ENCODE measurements at regions not wholly inside any gene's neighbourhood (a gene's known extent, or its start where the extent isn't known, plus 50 kb on each side); places are given as distances from the start of the nearest gene placed in this dataset.
"Not testable (repeated sequence)": the region's sequence is repeated elsewhere in the genome, so short reads cannot be mapped to it uniquely, and the experiment has no call there.

- H3K27ac ChIP-seq (ENCODE audit: low read length), result not testable (repeated sequence)
Measured at GRCh38 chr7:76863150-76863773, 168.9 kb downstream of the SPDYE17 start.

GRCh38 chr7:76862241-76862640 is 169.9 kb downstream of the SPDYE17 start:
- not testable (repeated sequence) for H3K27me3 ChIP-seq (ENCODE audit: control insufficient read depth, insufficient read depth, low read length); H3K9me3 ChIP-seq (ENCODE audit: control insufficient read depth, low read depth, low read length); H3K4me1 ChIP-seq (ENCODE audit: control insufficient read depth, low read depth, low read length); H3K27ac ChIP-seq (ENCODE audit: low read length); H3K4me3 ChIP-seq (ENCODE audit: low read length); H3K36me3 ChIP-seq (ENCODE audit: control insufficient read depth, low read depth, low read length); H3K9ac ChIP-seq (ENCODE audit: low read length)

More at GRCh38 chr7:76863150-76863773, 168.9 kb downstream of the SPDYE17 start:
- not testable (repeated sequence) for H3K9me3 ChIP-seq (ENCODE audit: control insufficient read depth, low read depth, low read length); H3K9ac ChIP-seq (ENCODE audit: low read length); H3K4me1 ChIP-seq (ENCODE audit: control insufficient read depth, low read depth, low read length); H3K27me3 ChIP-seq (ENCODE audit: control insufficient read depth, insufficient read depth, low read length); H3K36me3 ChIP-seq (ENCODE audit: control insufficient read depth, low read depth, low read length); H3K4me3 ChIP-seq (ENCODE audit: low read length)

GRCh38 chr7:76859933-76860332 is 172.2 kb downstream of the SPDYE17 start:
- H3K9ac ChIP-seq (ENCODE audit: low read length); H3K4me3 ChIP-seq (ENCODE audit: low read length); H3K27ac ChIP-seq (ENCODE audit: low read length); H3K4me1 ChIP-seq (ENCODE audit: control insufficient read depth, low read depth, low read length); H3K9me3 ChIP-seq (ENCODE audit: control insufficient read depth, low read depth, low read length); H3K36me3 ChIP-seq (ENCODE audit: control insufficient read depth, low read depth, low read length); H3K27me3 ChIP-seq (ENCODE audit: control insufficient read depth, insufficient read depth, low read length): not testable (repeated sequence)

GRCh38 chr7:76854631-76855030 is 177.5 kb downstream of the SPDYE17 start:
- H3K27me3 ChIP-seq (ENCODE audit: control insufficient read depth, insufficient read depth, low read length); H3K27ac ChIP-seq (ENCODE audit: low read length); H3K9ac ChIP-seq (ENCODE audit: low read length); H3K4me1 ChIP-seq (ENCODE audit: control insufficient read depth, low read depth, low read length); H3K4me3 ChIP-seq (ENCODE audit: low read length); H3K36me3 ChIP-seq (ENCODE audit: control insufficient read depth, low read depth, low read length); H3K9me3 ChIP-seq (ENCODE audit: control insufficient read depth, low read depth, low read length): not testable (repeated sequence)

- not testable (repeated sequence) for H3K27me3 ChIP-seq (ENCODE audit: control insufficient read depth, insufficient read depth, low read length); H3K27ac ChIP-seq (ENCODE audit: low read length); H3K9me3 ChIP-seq (ENCODE audit: control insufficient read depth, low read depth, low read length); H3K4me3 ChIP-seq (ENCODE audit: low read length); H3K36me3 ChIP-seq (ENCODE audit: control insufficient read depth, low read depth, low read length); H3K4me1 ChIP-seq (ENCODE audit: control insufficient read depth, low read depth, low read length); H3K9ac ChIP-seq (ENCODE audit: low read length)
Measured at GRCh38 chr7:76852787-76853584, 179.2 kb downstream of the SPDYE17 start.

GRCh38 chr7:76852362-76852761 is 179.8 kb downstream of the SPDYE17 start:
- not testable (repeated sequence) for H3K9ac ChIP-seq (ENCODE audit: low read length); H3K27ac ChIP-seq (ENCODE audit: low read length); H3K4me1 ChIP-seq (ENCODE audit: control insufficient read depth, low read depth, low read length); H3K9me3 ChIP-seq (ENCODE audit: control insufficient read depth, low read depth, low read length); H3K4me3 ChIP-seq (ENCODE audit: low read length); H3K36me3 ChIP-seq (ENCODE audit: control insufficient read depth, low read depth, low read length); H3K27me3 ChIP-seq (ENCODE audit: control insufficient read depth, insufficient read depth, low read length)

GRCh38 chr7:76851617-76852016 is 180.5 kb downstream of the SPDYE17 start:
- not testable (repeated sequence) for H3K9me3 ChIP-seq (ENCODE audit: control insufficient read depth, low read depth, low read length); H3K4me3 ChIP-seq (ENCODE audit: low read length); H3K4me1 ChIP-seq (ENCODE audit: control insufficient read depth, low read depth, low read length); H3K27me3 ChIP-seq (ENCODE audit: control insufficient read depth, insufficient read depth, low read length); H3K27ac ChIP-seq (ENCODE audit: low read length); H3K36me3 ChIP-seq (ENCODE audit: control insufficient read depth, low read depth, low read length); H3K9ac ChIP-seq (ENCODE audit: low read length)

- not testable (repeated sequence) for H3K9me3 ChIP-seq (ENCODE audit: control insufficient read depth, low read depth, low read length); H3K4me3 ChIP-seq (ENCODE audit: low read length); H3K4me1 ChIP-seq (ENCODE audit: control insufficient read depth, low read depth, low read length); H3K27ac ChIP-seq (ENCODE audit: low read length); H3K36me3 ChIP-seq (ENCODE audit: control insufficient read depth, low read depth, low read length); H3K27me3 ChIP-seq (ENCODE audit: control insufficient read depth, insufficient read depth, low read length); H3K9ac ChIP-seq (ENCODE audit: low read length)
Measured at GRCh38 chr7:76849887-76850563, 182.1 kb downstream of the SPDYE17 start.

- not testable (repeated sequence) for H3K27me3 ChIP-seq (ENCODE audit: control insufficient read depth, insufficient read depth, low read length); H3K4me3 ChIP-seq (ENCODE audit: low read length); H3K9me3 ChIP-seq (ENCODE audit: control insufficient read depth, low read depth, low read length); H3K36me3 ChIP-seq (ENCODE audit: control insufficient read depth, low read depth, low read length); H3K4me1 ChIP-seq (ENCODE audit: control insufficient read depth, low read depth, low read length); H3K27ac ChIP-seq (ENCODE audit: low read length); H3K9ac ChIP-seq (ENCODE audit: low read length)
Measured at GRCh38 chr7:76839879-76840278, 192.3 kb downstream of the SPDYE17 start.

GRCh38 chr7:76839214-76839613 is 192.9 kb downstream of the SPDYE17 start:
- not testable (repeated sequence) for H3K4me3 ChIP-seq (ENCODE audit: low read length); H3K9ac ChIP-seq (ENCODE audit: low read length); H3K36me3 ChIP-seq (ENCODE audit: control insufficient read depth, low read depth, low read length); H3K27me3 ChIP-seq (ENCODE audit: control insufficient read depth, insufficient read depth, low read length); H3K9me3 ChIP-seq (ENCODE audit: control insufficient read depth, low read depth, low read length); H3K27ac ChIP-seq (ENCODE audit: low read length); H3K4me1 ChIP-seq (ENCODE audit: control insufficient read depth, low read depth, low read length)

GRCh38 chr7:76838357-76838756 is 193.8 kb downstream of the SPDYE17 start:
- H3K9ac ChIP-seq (ENCODE audit: low read length); H3K4me3 ChIP-seq (ENCODE audit: low read length); H3K4me1 ChIP-seq (ENCODE audit: control insufficient read depth, low read depth, low read length); H3K9me3 ChIP-seq (ENCODE audit: control insufficient read depth, low read depth, low read length); H3K27ac ChIP-seq (ENCODE audit: low read length); H3K27me3 ChIP-seq (ENCODE audit: control insufficient read depth, insufficient read depth, low read length); H3K36me3 ChIP-seq (ENCODE audit: control insufficient read depth, low read depth, low read length): not testable (repeated sequence)

- H3K4me3 ChIP-seq (ENCODE audit: low read length); H3K9ac ChIP-seq (ENCODE audit: low read length); H3K27me3 ChIP-seq (ENCODE audit: control insufficient read depth, insufficient read depth, low read length); H3K36me3 ChIP-seq (ENCODE audit: control insufficient read depth, low read depth, low read length); H3K4me1 ChIP-seq (ENCODE audit: control insufficient read depth, low read depth, low read length); H3K27ac ChIP-seq (ENCODE audit: low read length); H3K9me3 ChIP-seq (ENCODE audit: control insufficient read depth, low read depth, low read length): not testable (repeated sequence)
Measured at GRCh38 chr7:76829233-76829632, 202.2 kb upstream of the POMZP3 start.

All from iPS-18a (cell line).